ENCODE measurements at regions not wholly inside any gene's neighbourhood (a gene's known extent, or its start where the extent isn't known, plus 50 kb on each side); places are given as distances from the start of the nearest gene placed in this dataset.
"Not testable (repeated sequence)": the region's sequence is repeated elsewhere in the genome, so short reads cannot be mapped to it uniquely, and the experiment has no call there.

DNA sequence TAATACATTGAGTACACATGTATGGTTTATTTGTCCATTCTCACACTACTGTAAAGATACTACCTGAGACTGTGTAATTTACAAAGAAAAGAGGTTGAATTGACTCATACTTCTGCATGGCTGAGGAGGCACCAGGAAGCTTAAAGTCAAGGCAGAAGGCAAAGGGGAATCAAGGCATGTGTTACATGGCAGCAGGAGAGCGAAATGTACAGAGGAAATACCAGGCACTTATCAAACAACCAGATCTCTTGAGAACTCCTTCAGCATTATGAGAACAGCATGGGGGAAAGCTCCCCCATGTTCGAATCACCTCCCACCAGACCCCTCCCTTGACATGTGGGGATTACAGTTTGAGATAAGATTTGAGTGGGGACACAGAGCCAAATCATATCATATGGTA is 666.3 kb downstream of the ZBBX start:
- CTCF ChIA-PET = no interaction called here
- POLR2A ChIA-PET = no interaction called here
- no peak for DNase-seq (ENCODE audit: extremely low spot score)

GRCh38 chr3:166706094-166706493 is 674.0 kb downstream of the ZBBX start:
- TF ChIP-seq ELF4 (IDR thresholded peaks at IDR 0.05) (no peak), LEF1 (IDR thresholded peaks at IDR 0.05; ENCODE audit: borderline replicate concordance) (no peak), HDGF (IDR thresholded peaks at IDR 0.05; ENCODE audit: borderline replicate concordance) (no peak), PKNOX1 (IDR thresholded peaks at IDR 0.05) (no peak), FOXA1 (IDR thresholded peaks at IDR 0.05) (no peak)
- ChIA-PET CTCF (no interaction called here), POLR2A (no interaction called here)
- DNase-seq (ENCODE audit: extremely low spot score) = no peak

More for the DNA sequence above, 666.3 kb downstream of the ZBBX start:
- TF ChIP-seq ARNT (IDR thresholded peaks at IDR 0.05) (no peak), ZNF384 (IDR thresholded peaks at IDR 0.05) (no peak), SP1 (IDR thresholded peaks at IDR 0.05) (no peak), TARDBP (IDR thresholded peaks at IDR 0.05) (no peak), BHLHE40 (IDR thresholded peaks at IDR 0.05; ENCODE audit: borderline replicate concordance) (no peak), LEF1 (IDR thresholded peaks at IDR 0.05; ENCODE audit: borderline replicate concordance) (no peak), HDGF (IDR thresholded peaks at IDR 0.05; ENCODE audit: borderline replicate concordance) (no peak), ELF4 (IDR thresholded peaks at IDR 0.05) (no peak), FOXA1 (IDR thresholded peaks at IDR 0.05) (no peak), NFRKB (IDR thresholded peaks at IDR 0.05) (no peak), FOXK2 (IDR thresholded peaks at IDR 0.05) (no peak), FOXM1 (IDR thresholded peaks at IDR 0.05; ENCODE audit: borderline replicate concordance) (no peak), PKNOX1 (IDR thresholded peaks at IDR 0.05) (no peak), CTBP1 (IDR thresholded peaks at IDR 0.05; ENCODE audit: borderline replicate concordance) (no peak), L3MBTL2 (conservative IDR thresholded peaks at IDR 0.05) (no peak), SUZ12 (IDR thresholded peaks at IDR 0.05) (no peak)

DNA sequence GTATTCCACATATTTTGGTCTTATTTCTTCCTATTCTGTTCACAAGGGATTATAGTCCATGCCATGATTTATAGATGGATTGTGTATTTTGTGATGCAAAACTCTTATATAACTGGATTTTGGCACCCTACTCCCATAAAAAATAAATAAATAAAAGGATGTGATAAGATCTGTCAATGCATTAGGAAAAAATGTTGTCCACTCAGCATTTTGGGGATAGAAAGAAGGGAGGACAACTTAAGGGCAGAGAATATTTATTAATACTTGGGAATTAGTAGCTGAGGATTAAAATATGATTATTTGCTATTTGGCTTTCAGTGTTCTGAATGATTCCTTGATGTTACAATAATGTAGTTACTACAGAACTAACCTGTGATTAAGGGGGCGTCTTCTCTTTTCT is 682.6 kb downstream of the ZBBX start:
- POLR2A ChIA-PET = no interaction called here
- no peak for TF ChIP-seq L3MBTL2 (conservative IDR thresholded peaks at IDR 0.05)
- no peak for TF ChIP-seq FOXK2 (IDR thresholded peaks at IDR 0.05)
- no peak for TF ChIP-seq BHLHE40 (IDR thresholded peaks at IDR 0.05; ENCODE audit: borderline replicate concordance)
- TF ChIP-seq FOXM1 (IDR thresholded peaks at IDR 0.05; ENCODE audit: borderline replicate concordance) = no peak
- TF ChIP-seq NFRKB (IDR thresholded peaks at IDR 0.05) = no peak
- TF ChIP-seq ELF4 (IDR thresholded peaks at IDR 0.05) = no peak
- no peak for TF ChIP-seq TARDBP (IDR thresholded peaks at IDR 0.05)
- no peak for TF ChIP-seq HDGF (IDR thresholded peaks at IDR 0.05; ENCODE audit: borderline replicate concordance)
- no peak for DNase-seq (ENCODE audit: extremely low spot score)
- CTCF ChIA-PET = no interaction called here

DNA sequence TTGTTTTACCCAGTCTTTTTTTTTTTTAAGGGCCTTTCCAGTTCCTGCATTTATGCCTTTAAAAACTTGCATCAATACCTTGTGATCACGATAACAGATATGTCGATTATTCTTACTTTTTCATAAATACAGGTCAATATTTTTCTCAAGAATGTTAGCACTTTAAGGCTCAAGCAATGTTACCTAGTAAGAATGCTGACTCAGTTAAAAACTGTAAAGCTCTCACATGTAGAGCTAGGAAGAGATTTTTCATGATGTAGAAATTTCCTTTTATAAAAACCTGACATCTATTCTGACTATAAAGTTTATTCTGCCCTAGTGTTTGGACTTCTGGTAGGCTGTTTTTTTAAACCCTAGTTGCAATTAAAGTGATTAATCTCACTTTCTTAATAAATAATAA is 684.0 kb downstream of the ZBBX start:
- ChIA-PET CTCF (no interaction called here), POLR2A (no interaction called here)
- no peak for DNase-seq (ENCODE audit: extremely low spot score)
- TF ChIP-seq SP1 (IDR thresholded peaks at IDR 0.05) = no peak

DNA sequence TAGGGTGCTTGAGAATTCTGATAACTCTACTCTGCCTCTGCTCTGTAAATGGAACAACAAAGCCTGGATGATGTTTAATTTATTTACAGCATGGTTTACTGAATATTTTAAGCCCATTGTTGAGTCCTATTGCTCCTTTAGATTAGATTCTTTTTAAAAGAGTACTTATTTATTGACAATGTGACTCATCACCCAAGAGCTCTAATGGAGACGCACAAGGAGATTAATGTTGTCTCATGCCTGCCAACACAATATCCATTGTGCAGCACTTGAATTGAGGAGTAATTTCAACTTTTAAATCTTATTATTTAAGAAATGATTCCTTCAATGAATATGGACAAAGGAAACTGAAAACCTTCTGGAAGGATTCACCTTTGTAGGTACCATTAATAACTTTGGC is 691.4 kb downstream of the ZBBX start:
- DNase-seq (ENCODE audit: extremely low spot score) = no peak
- CTCF ChIA-PET = no interaction called here
- no peak for TF ChIP-seq FOXM1 (IDR thresholded peaks at IDR 0.05; ENCODE audit: borderline replicate concordance)
- TF ChIP-seq CTBP1 (IDR thresholded peaks at IDR 0.05; ENCODE audit: borderline replicate concordance) = no peak
- no peak for TF ChIP-seq SUZ12 (IDR thresholded peaks at IDR 0.05)
- no peak for TF ChIP-seq LEF1 (IDR thresholded peaks at IDR 0.05; ENCODE audit: borderline replicate concordance)
- no peak for TF ChIP-seq L3MBTL2 (conservative IDR thresholded peaks at IDR 0.05)
- TF ChIP-seq FOXK2 (IDR thresholded peaks at IDR 0.05) = no peak
- TF ChIP-seq ELF4 (IDR thresholded peaks at IDR 0.05) = no peak
- TF ChIP-seq PKNOX1 (IDR thresholded peaks at IDR 0.05) = no peak
- no peak for TF ChIP-seq FOXA1 (IDR thresholded peaks at IDR 0.05)
- TF ChIP-seq SP1 (IDR thresholded peaks at IDR 0.05) = no peak
- TF ChIP-seq TARDBP (IDR thresholded peaks at IDR 0.05) = no peak
- no peak for TF ChIP-seq ARNT (IDR thresholded peaks at IDR 0.05)
- TF ChIP-seq NFRKB (IDR thresholded peaks at IDR 0.05) = no peak
- POLR2A ChIA-PET = no interaction called here

DNA sequence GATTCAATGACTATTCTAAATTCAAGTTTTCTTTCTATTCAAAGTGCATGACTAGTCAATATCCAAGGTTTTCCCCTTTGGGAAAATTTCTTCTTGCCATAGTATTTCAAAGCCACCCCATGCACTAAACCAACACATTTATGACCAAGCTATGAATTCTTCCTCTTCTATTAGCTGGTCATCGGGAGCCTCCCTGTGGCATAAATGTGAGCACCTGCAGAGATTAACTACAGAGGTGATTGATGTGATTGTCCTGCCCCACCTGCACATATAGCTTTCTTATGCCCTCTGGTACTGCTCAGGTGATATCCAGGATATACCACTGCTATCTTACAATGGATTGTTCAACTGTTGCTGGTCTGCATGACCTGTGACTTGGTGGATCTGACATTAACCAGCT is 694.9 kb downstream of the ZBBX start:
- ChIA-PET POLR2A (no interaction called here), CTCF (no interaction called here)
- TF ChIP-seq CTBP1 (IDR thresholded peaks at IDR 0.05; ENCODE audit: borderline replicate concordance) = no peak
- no peak for TF ChIP-seq ARNT (IDR thresholded peaks at IDR 0.05)
- no peak for TF ChIP-seq LEF1 (IDR thresholded peaks at IDR 0.05; ENCODE audit: borderline replicate concordance)
- no peak for TF ChIP-seq NFRKB (IDR thresholded peaks at IDR 0.05)
- TF ChIP-seq HDGF (IDR thresholded peaks at IDR 0.05; ENCODE audit: borderline replicate concordance) = no peak
- no peak for DNase-seq (ENCODE audit: extremely low spot score)

DNA sequence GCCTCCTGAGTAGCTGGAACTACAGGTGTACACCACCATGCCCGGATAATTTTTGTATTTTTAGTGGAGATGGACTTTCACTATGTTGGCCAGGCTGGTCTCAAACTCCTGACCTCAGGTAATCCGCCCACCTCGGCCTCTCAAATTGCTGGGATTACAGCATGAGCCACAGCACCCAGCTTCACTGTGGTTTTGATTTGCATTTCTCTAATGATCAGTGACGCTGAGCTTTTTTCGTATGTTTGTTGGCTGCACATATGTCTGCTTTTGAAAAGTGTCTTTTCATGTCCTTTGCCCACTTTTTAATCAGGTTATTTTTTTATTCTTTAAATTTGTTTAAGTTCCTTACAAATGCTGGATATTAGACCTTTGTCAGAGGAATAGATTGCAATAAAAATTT is 696.0 kb downstream of the ZBBX start:
- DNase-seq (ENCODE audit: extremely low spot score); POLR2A ChIA-PET; CTCF ChIA-PET: not testable (repeated sequence)

GRCh38 chr3:166669781-166670180 is 710.3 kb downstream of the ZBBX start:
- no peak for DNase-seq (ENCODE audit: extremely low spot score)
- TF ChIP-seq FOXM1 (IDR thresholded peaks at IDR 0.05; ENCODE audit: borderline replicate concordance) = no peak
- no peak for TF ChIP-seq L3MBTL2 (conservative IDR thresholded peaks at IDR 0.05)
- TF ChIP-seq LEF1 (IDR thresholded peaks at IDR 0.05; ENCODE audit: borderline replicate concordance) = no peak
- no peak for TF ChIP-seq FOXK2 (IDR thresholded peaks at IDR 0.05)
- no peak for TF ChIP-seq FOXA1 (IDR thresholded peaks at IDR 0.05)
- no peak for TF ChIP-seq TARDBP (IDR thresholded peaks at IDR 0.05)
- no peak for TF ChIP-seq BHLHE40 (IDR thresholded peaks at IDR 0.05; ENCODE audit: borderline replicate concordance)
- TF ChIP-seq ELF4 (IDR thresholded peaks at IDR 0.05) = no peak
- no peak for TF ChIP-seq CTBP1 (IDR thresholded peaks at IDR 0.05; ENCODE audit: borderline replicate concordance)
- no peak for TF ChIP-seq SUZ12 (IDR thresholded peaks at IDR 0.05)
- TF ChIP-seq ZNF384 (IDR thresholded peaks at IDR 0.05) = no peak
- TF ChIP-seq PKNOX1 (IDR thresholded peaks at IDR 0.05) = no peak
- TF ChIP-seq SP1 (IDR thresholded peaks at IDR 0.05) = no peak
- TF ChIP-seq ARNT (IDR thresholded peaks at IDR 0.05) = no peak
- no peak for TF ChIP-seq HDGF (IDR thresholded peaks at IDR 0.05; ENCODE audit: borderline replicate concordance)
- CTCF ChIA-PET = no interaction called here
- POLR2A ChIA-PET = no interaction called here
